Activated CD4-positive, alpha-beta T cell treated with anti-CD3 and anti-CD28 coated beads, Interleukin-2, amount 50 U/mL, for 1 hour (primary cell): ENCODE measurements at regions not wholly inside any gene's neighbourhood (a gene's known extent, or its start where the extent isn't known, plus 50 kb on each side); places are given as distances from the start of the nearest gene placed in this dataset.

Experiments
- DNase-seq: peaks from one replicate; pipeline ENCODE4 v3.0.0-alpha.2; 2020

GRCh38 chr10:3858051-3858845 is 73.2 kb upstream of the KLF6 start:
- DNase-seq = no peak

GRCh38 chr10:3857318-3857717 is 72.3 kb upstream of the KLF6 start:
- DNase-seq = no peak

DNA sequence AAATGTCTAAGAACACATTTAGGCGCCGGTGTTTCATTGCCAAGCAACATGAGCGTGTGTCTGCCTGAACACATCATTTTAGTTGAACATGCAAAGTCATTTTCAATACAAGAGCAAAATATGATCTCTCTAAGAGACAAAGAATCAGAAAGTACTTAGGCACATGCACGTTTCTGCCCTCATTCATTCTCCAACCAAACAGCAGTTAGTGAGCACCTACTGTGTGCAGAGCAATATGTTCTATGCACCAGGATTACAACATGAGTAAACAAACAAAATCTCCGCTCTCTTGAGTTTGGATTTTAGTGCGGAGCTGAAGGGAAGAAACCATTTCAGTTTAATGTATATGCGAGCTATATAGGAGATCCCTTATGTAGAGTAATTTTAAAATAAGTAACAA is 71.6 kb upstream of the KLF6 start:
- DNase-seq = no peak

DNA sequence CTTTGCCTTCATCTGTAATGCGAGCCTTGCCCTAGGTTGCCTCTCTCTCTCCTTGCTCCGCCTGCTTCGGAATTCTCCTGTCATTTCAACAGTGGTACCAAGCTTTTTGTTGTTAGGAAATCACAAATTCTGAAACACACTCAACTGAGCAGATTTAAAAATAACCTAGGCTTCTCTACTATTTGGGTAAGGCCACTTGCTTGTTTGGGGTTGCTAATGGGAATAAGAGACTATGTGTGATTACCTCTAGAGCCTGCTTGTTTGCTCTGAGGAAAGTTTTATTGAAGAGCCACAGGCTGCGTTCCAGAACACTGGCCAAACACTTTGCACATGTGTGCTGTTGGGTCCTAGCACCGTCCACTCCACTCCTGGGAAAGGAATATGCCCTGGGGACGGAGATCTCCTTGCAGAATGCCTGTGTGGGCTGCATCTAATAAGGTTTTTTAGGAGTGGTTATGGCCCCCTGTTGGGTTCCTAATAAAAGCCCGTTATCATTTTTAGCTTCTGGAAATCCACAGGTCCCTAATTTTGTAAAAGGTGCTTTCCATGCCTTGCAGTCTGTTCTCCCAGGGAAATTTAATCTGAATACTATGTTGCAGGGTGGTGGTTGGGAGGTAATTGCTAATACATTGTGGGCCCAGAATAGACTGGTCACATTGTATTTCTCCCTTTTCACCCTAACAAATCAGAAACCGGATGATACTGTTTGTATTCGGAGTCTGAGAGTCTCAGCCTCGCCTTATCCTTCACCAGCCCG is 68.7 kb upstream of the KLF6 start:
- DNase-seq = no peak

DNA sequence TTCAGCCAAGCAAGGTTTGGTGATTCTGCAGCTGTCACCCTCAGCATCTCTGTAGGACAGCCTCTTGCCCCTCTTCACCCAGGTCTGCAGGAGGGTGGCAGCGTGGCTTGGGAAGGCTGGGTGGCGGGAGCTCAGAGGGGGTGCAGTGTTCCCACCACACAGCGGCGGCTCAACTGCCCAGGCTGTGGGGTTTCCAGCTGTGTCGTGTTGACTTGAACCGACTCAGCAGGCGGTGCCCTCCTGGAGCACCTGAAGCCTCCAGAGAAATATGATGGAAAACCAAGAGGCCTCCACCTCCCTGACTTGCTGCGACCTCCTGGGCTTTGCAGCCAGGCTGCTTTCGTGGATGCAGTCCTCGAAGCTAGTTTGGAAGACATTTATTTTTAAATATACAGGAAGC is 68.0 kb upstream of the KLF6 start:
- no peak for DNase-seq

- peak; percentile 57 for DNase-seq
Observed at GRCh38 chr10:3852147-3852904, 67.3 kb upstream of the KLF6 start.

- DNase-seq = no peak
Observed at GRCh38 chr10:3850999-3851937, 66.3 kb upstream of the KLF6 start.

GRCh38 chr10:3848775-3849635 is 64.0 kb upstream of the KLF6 start:
- no peak for DNase-seq

DNA sequence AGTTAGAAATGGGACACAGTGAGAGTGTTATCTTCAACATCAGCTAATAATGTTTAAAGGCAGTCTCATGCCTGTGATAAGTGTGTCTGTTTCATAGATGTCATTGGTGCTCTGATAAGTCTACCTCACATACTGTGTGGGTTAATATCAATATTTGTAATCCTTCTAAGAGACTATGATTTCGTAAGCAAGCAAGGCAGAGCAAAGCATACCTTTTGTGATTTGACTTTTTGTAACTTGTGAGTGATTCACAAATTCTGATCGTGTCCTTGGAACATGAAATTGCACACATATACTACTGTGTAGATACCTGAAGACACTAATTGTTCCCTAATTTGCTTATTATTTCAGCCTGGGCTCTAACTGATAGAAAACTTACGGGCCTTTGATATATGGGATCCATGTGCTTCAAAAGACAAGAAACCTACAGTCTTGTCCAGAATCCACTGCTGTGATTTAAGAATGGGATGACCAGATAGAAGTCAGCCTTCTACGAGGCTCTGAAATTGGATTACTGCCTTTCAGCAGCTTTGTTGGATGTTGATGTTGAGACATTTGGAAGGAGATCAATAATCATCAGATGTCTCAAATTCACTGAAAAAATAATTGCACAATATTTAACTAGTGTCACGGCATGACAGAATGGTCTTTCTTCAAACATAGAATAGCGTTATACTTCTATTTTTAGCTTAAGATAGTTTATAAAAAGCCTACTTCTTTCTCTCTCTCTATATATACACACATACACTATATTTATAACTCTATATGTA is 63.2 kb upstream of the KLF6 start:
- no peak for DNase-seq

- DNase-seq = no peak
Observed at GRCh38 chr10:3846736-3847135, 61.7 kb upstream of the KLF6 start.

DNA sequence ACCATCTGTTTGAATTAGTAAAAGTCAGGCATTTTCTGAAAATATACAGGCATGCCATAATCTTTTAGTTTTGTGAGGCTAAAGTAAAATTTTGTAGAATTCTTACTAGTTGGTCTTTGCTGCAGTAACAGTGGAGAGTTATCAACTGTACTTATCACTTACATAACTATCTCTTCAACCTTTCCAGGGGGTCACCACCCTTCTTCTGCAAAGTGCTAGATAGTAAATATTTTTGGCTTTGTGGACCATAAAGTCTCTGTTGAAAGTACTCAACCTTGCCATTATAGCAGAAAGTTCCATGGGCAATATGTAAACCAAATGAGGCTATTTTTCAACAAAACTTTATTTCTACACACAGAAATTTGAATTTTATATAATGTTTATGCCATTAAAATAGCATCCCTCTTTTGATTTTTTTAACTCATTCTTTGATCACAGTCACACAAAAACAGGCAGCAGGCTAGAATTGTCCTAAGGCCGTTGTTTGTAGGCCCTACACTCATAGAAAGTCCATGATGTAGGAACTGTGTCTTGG is 59.5 kb upstream of the KLF6 start:
- DNase-seq = no peak

GRCh38 chr10:3838460-3839437 is 53.7 kb upstream of the KLF6 start:
- DNase-seq = no peak

DNA sequence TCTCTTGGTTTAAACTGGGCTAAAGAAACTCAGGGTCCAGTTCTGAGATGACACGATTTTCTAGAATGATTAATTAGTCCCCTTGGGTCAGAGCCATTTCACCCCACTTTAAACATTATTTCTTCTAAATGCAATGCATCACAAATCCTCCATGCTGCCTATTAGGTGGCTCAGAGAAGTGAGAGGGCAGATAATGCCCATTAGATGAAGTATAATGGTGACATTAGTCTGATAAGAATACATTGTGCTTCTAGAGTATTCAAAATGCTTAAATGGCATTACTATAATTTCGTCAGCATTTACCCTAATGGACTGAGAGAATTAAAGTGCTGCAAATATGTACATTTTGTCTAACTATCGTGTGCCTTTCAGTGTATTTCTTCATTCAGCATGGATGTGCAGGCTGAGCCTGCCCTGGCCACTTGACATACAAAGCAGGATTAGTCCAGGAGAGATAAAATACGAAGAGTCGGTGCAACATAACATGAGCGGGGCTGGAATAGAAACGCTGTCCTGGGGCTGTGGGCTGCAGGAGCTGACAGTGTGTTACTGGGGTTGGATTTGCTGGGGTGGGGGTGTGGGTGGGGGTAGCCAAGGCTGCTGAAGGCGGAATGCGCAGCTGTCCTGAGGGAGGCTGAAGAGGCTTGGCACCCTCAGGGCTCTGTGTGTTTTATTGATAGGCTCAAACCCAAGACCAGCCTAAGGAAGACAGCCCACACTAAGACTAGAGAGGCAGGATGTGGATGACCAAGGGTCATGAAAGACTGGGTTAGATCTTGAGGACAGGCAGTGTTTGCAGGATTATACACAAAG is 52.8 kb upstream of the KLF6 start:
- DNase-seq = no peak

GRCh38 chr10:3836222-3836820 is 51.3 kb upstream of the KLF6 start:
- DNase-seq = no peak

DNA sequence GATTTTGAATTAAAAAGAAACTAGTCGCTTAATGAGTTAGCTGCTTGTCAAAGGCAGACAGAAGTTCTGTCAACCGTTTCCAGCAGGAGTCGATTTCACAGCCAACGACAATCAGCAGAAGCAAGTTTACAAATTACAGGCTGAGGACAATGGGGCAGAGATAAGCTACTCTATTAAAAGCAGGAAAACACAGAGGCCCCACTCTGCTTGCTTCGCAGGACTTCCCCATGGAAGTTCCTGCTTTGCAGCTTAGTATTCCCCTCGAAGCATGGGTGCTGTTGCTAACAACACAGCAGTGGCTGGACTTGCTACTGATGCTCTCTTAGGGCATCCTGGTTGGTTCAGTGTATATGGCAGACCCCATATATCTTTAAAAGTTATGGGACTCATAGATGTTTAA is 50.8 kb upstream of the KLF6 start:
- DNase-seq = no peak

DNA sequence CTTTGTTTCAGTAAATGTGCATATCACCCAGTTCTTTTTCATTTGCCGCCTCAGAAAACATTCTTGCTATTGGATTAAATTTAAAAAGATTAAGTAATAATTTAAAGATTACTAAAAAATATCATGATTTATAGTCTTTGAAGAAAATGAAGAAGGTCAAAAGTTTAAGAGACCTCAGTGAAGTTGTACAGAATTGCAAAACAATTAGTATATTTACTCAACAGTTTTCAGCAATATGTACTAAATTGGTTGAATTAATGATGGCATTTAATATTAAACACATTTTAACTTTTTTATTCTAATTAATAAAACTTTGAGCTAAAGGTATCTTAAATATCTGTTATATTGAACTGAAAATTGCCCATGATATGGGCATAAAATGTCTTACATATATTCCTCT is 49.9 kb upstream of the KLF6 start:
- no peak for DNase-seq
